GM23338 (cell line): ENCODE measurements at regions not wholly inside any gene's neighbourhood (a gene's known extent, or its start where the extent isn't known, plus 50 kb on each side); places are given as distances from the start of the nearest gene placed in this dataset.

Experiments
- CREB1 ChIP-seq: fragments of 250-450 bp; sonication (Bioruptor Pico); IDR thresholded peaks from 2 replicates; pipeline ENCODE4 v1.5.0; 2020; ENCODE audit warnings: low read depth, mild to moderate bottlenecking, moderate library complexity
- CTCF ChIP-seq, 2 experiments: fragments of 200-600 bp in 1 of 2; sonication (generic) in 1 of 2; conservative IDR thresholded peaks; 2 replicates each; pipeline versions ENCODE4 v1.5.1 to v1.6.1; 2016 to 2017; ENCODE audit warnings: antibody characterized with exemption in 2 of 2, low read depth in 2 of 2, mild to moderate bottlenecking in 2 of 2, moderate library complexity in 1 of 2
- ETS1 ChIP-seq: IDR thresholded peaks from 2 replicates; pipeline ENCODE4 v1.6.1; 2016; ENCODE audit warnings: antibody characterized with exemption
- EZH2 ChIP-seq: fragments of 200-600 bp; sonication (generic); IDR thresholded peaks from one replicate; pipeline ENCODE4 v1.8.0; 2017; ENCODE audit warnings: antibody characterized with exemption, mild to moderate bottlenecking, low read depth; ENCODE audit not compliant: unreplicated experiment
- EZH2phosphoT487 ChIP-seq: fragments of 200-600 bp; sonication (generic); IDR thresholded peaks from one replicate; pipeline ENCODE4 v1.8.1; 2018; ENCODE audit warnings: antibody characterized with exemption; ENCODE audit not compliant: unreplicated experiment
- JUNB ChIP-seq: IDR thresholded peaks from one replicate; pipeline ENCODE4 v1.6.1; 2016; ENCODE audit warnings: antibody characterized with exemption; ENCODE audit not compliant: unreplicated experiment
- NANOG ChIP-seq: IDR thresholded peaks from 2 replicates; pipeline ENCODE4 v1.6.1; 2016; ENCODE audit warnings: antibody characterized with exemption, borderline replicate concordance
- POLR2AphosphoS5 ChIP-seq: IDR thresholded peaks from 2 replicates; pipeline ENCODE4 v1.6.1; 2016; ENCODE audit warnings: antibody characterized with exemption, low read depth
- REST ChIP-seq: IDR thresholded peaks from one replicate; pipeline ENCODE4 v1.6.1; 2018; ENCODE audit warnings: antibody characterized with exemption; ENCODE audit not compliant: unreplicated experiment
- ZNF331 ChIP-seq: fragments of 250-450 bp; sonication (Bioruptor Pico); IDR thresholded peaks from 2 replicates; pipeline ENCODE4 v1.5.0; 2020; ENCODE audit warnings: low read depth, mild to moderate bottlenecking, moderate library complexity

GRCh38 chr1:219399446-219399845 is 213.5 kb downstream of the ZC3H11B start:
- TF ChIP-seq CTCF (conservative IDR thresholded peaks at IDR 0.05; ENCODE audit: low read depth in 2 of 2) (no peak), EZH2 (no peak), EZH2phosphoT487 (no peak), POLR2AphosphoS5 (no peak), REST (no peak), ZNF331 (CRISPR knock-in tag) (no peak), CREB1 (no peak), JUNB (no peak), NANOG (no peak), ETS1 (no peak)
